Brain pericyte (primary cell): ENCODE measurements at regions not wholly inside any gene's neighbourhood (a gene's known extent, or its start where the extent isn't known, plus 50 kb on each side); places are given as distances from the start of the nearest gene placed in this dataset.

Source experiments
- DNase-seq: peaks from one replicate; pipeline ENCODE4 v3.0.0-alpha.2; 2012; ENCODE audit warnings: low read depth, low spot score

GRCh38 chr5:63351164-63351563 is 611.1 kb downstream of the HTR1A start:
- no peak for DNase-seq

GRCh38 chr5:63346451-63346850 is 615.8 kb downstream of the HTR1A start:
- no peak for DNase-seq

GRCh38 chr5:63341442-63341841 is 620.8 kb downstream of the HTR1A start:
- DNase-seq = no peak

- DNase-seq = no peak
These were observed 638.3 kb downstream of the HTR1A start for GRCh38 chr5:63323926-63324325.

- DNase-seq = no peak
These were observed 647.7 kb downstream of the HTR1A start for GRCh38 chr5:63314551-63314950.

GRCh38 chr5:63310644-63311043 is 651.6 kb downstream of the HTR1A start:
- DNase-seq = no peak

GRCh38 chr5:63306909-63307308 is 655.3 kb downstream of the HTR1A start:
- no peak for DNase-seq

- DNase-seq = no peak
These were observed 668.9 kb downstream of the HTR1A start for GRCh38 chr5:63293317-63293716.

- DNase-seq = no peak
These were observed 675.5 kb downstream of the HTR1A start for GRCh38 chr5:63286724-63287123.

- DNase-seq = no peak
These were observed 684.8 kb downstream of the LRRC70 start for GRCh38 chr5:63263411-63263810.

- no peak for DNase-seq
These were observed 683.8 kb downstream of the LRRC70 start for GRCh38 chr5:63262185-63262981.

- no peak for DNase-seq
These were observed 683.1 kb downstream of the LRRC70 start for GRCh38 chr5:63261695-63262094.

- no peak for DNase-seq
These were observed 677.0 kb downstream of the LRRC70 start for GRCh38 chr5:63255594-63255993.

GRCh38 chr5:63250939-63251338 is 672.3 kb downstream of the LRRC70 start:
- no peak for DNase-seq

- no peak for DNase-seq
These were observed 671.3 kb downstream of the LRRC70 start for GRCh38 chr5:63249960-63250359.

- no peak for DNase-seq
These were observed 669.0 kb downstream of the LRRC70 start for GRCh38 chr5:63247651-63248050.

GRCh38 chr5:63245271-63245670 is 666.7 kb downstream of the LRRC70 start:
- DNase-seq = no peak

GRCh38 chr5:63240063-63240755 is 661.6 kb downstream of the LRRC70 start:
- DNase-seq = no peak

- DNase-seq = no peak
These were observed 655.3 kb downstream of the LRRC70 start for GRCh38 chr5:63233911-63234310.

- no peak for DNase-seq
These were observed 654.7 kb downstream of the LRRC70 start for GRCh38 chr5:63233361-63233760.

GRCh38 chr5:63230754-63231153 is 652.1 kb downstream of the LRRC70 start:
- DNase-seq = no peak

GRCh38 chr5:63228154-63228553 is 649.5 kb downstream of the LRRC70 start:
- DNase-seq = no peak

GRCh38 chr5:63220244-63220643 is 641.6 kb downstream of the LRRC70 start:
- DNase-seq = no peak
